ENCODE measurements at regions not wholly inside any gene's neighbourhood (a gene's known extent, or its start where the extent isn't known, plus 50 kb on each side); places are given as distances from the start of the nearest gene placed in this dataset.

- no peak for DNase-seq (ENCODE audit: low spot score)
- no peak for ATAC-seq
- no peaks in the 10 kb centered on the region for H3K27me3 Mint-ChIP-seq
- H3K36me3 Mint-ChIP-seq = no peaks in the 10 kb centered on the region
- H3K9me3 Mint-ChIP-seq = no peaks in the 10 kb centered on the region
- no peak overlapping the region for H3K4me3 Mint-ChIP-seq
- no peaks in the 10 kb centered on the region for H3K4me1 Mint-ChIP-seq (ENCODE audit: low read depth in 2 of 2)
- H3K27ac Mint-ChIP-seq = no peak overlapping the region
Measured at GRCh38 chr2:16154061-16154460, 213.7 kb downstream of the MYCN start.

- no peak for DNase-seq (ENCODE audit: low spot score)
- no peak for ATAC-seq
- no peaks in the 10 kb centered on the region for H3K27me3 Mint-ChIP-seq
- H3K9me3 Mint-ChIP-seq = no peaks in the 10 kb centered on the region
- H3K27ac Mint-ChIP-seq = no peak overlapping the region
- no peaks in the 10 kb centered on the region for H3K4me1 Mint-ChIP-seq (ENCODE audit: low read depth in 2 of 2)
- no peak overlapping the region for H3K4me3 Mint-ChIP-seq
- H3K36me3 Mint-ChIP-seq = no peaks in the 10 kb centered on the region
Measured at GRCh38 chr2:16153754-16154035, 213.3 kb downstream of the MYCN start.

- no peaks in the 10 kb centered on the region for H3K4me1 Mint-ChIP-seq (ENCODE audit: low read depth in 2 of 2)
- H3K4me3 Mint-ChIP-seq = no peak overlapping the region
- no peak overlapping the region for H3K27ac Mint-ChIP-seq
- DNase-seq (ENCODE audit: low spot score) (no peak), ATAC-seq (no peak)
- no peaks in the 10 kb centered on the region for H3K27me3 Mint-ChIP-seq
- no peaks in the 10 kb centered on the region for H3K36me3 Mint-ChIP-seq
- H3K9me3 Mint-ChIP-seq = no peaks in the 10 kb centered on the region
Measured at GRCh38 chr2:16152928-16153753, 212.8 kb downstream of the MYCN start.

- DNase-seq (ENCODE audit: low spot score) = no peak
- Mint-ChIP-seq H3K4me3 (no peak overlapping the region), H3K4me1 (ENCODE audit: low read depth in 2 of 2) (no peaks in the 10 kb centered on the region), H3K9me3 (no peaks in the 10 kb centered on the region), H3K27ac (no peak overlapping the region), H3K36me3 (no peaks in the 10 kb centered on the region), H3K27me3 (no peaks in the 10 kb centered on the region)
- no peak for ATAC-seq
Measured at GRCh38 chr2:16152071-16152927, 211.9 kb downstream of the MYCN start.

- Mint-ChIP-seq H3K4me1 (ENCODE audit: low read depth in 2 of 2) (no peaks in the 10 kb centered on the region), H3K27me3 (no peaks in the 10 kb centered on the region), H3K4me3 (no peak overlapping the region), H3K9me3 (no peaks in the 10 kb centered on the region), H3K27ac (no peak overlapping the region), H3K36me3 (no peaks in the 10 kb centered on the region)
- DNase-seq (ENCODE audit: low spot score) = no peak
- ATAC-seq = no peak
Measured at GRCh38 chr2:16151651-16152050, 211.3 kb downstream of the MYCN start.

- Mint-ChIP-seq H3K27me3 (no peaks in the 10 kb centered on the region), H3K4me1 (ENCODE audit: low read depth in 2 of 2) (no peaks in the 10 kb centered on the region), H3K36me3 (no peaks in the 10 kb centered on the region), H3K27ac (no peak overlapping the region), H3K9me3 (no peaks in the 10 kb centered on the region), H3K4me3 (no peak overlapping the region)
- DNase-seq (ENCODE audit: low spot score) = no peak
- peak; percentile 11 to 17 for ATAC-seq
Measured at GRCh38 chr2:16151281-16151570, 210.9 kb downstream of the MYCN start.

- Mint-ChIP-seq H3K9me3 (no peaks in the 10 kb centered on the region), H3K27me3 (no peaks in the 10 kb centered on the region)
Measured at GRCh38 chr2:16150456-16151280, 210.3 kb downstream of the MYCN start.

GRCh38 chr2:16149349-16150243 lies 209.2 kb downstream of the MYCN start:
- DNase-seq (ENCODE audit: low spot score) (no peak), ATAC-seq (peak; percentile 44 to 62)
- Mint-ChIP-seq H3K4me3 (no peak overlapping the region), H3K9me3 (no peaks in the 10 kb centered on the region), H3K4me1 (ENCODE audit: low read depth in 2 of 2) (no peaks in the 10 kb centered on the region), H3K27ac (no peak overlapping the region), H3K36me3 (no peaks in the 10 kb centered on the region), H3K27me3 (no peaks in the 10 kb centered on the region)

More at GRCh38 chr2:16150456-16151280, 210.3 kb downstream of the MYCN start:
- Mint-ChIP-seq H3K4me1 (ENCODE audit: low read depth in 2 of 2) (no peaks in the 10 kb centered on the region), H3K36me3 (no peaks in the 10 kb centered on the region), H3K4me3 (no peak overlapping the region), H3K27ac (no peak overlapping the region)
- ATAC-seq (no peak), DNase-seq (ENCODE audit: low spot score) (no peak)

- no peaks in the 10 kb centered on the region for H3K36me3 Mint-ChIP-seq
- H3K27ac Mint-ChIP-seq = no peak overlapping the region
- DNase-seq (ENCODE audit: low spot score) (no peak), ATAC-seq (peak; percentile 64 to 78)
- no peak overlapping the region for H3K4me3 Mint-ChIP-seq
- H3K9me3 Mint-ChIP-seq = no peaks in the 10 kb centered on the region
- H3K4me1 Mint-ChIP-seq (ENCODE audit: low read depth in 2 of 2) = no peaks in the 10 kb centered on the region
- no peaks in the 10 kb centered on the region for H3K27me3 Mint-ChIP-seq
Measured at GRCh38 chr2:16148632-16149348, 208.4 kb downstream of the MYCN start.

- Mint-ChIP-seq H3K9me3 (no peaks in the 10 kb centered on the region), H3K4me3 (no peak overlapping the region), H3K27ac (no peak overlapping the region), H3K36me3 (no peaks in the 10 kb centered on the region), H3K27me3 (no peaks in the 10 kb centered on the region), H3K4me1 (ENCODE audit: low read depth in 2 of 2) (no peaks in the 10 kb centered on the region)
- ATAC-seq = peak; percentile 67 to 86
- no peak for DNase-seq (ENCODE audit: low spot score)
Measured at GRCh38 chr2:16142383-16143361, 202.3 kb downstream of the MYCN start.

GRCh38 chr2:16141641-16141921 lies 201.2 kb downstream of the MYCN start:
- no peaks in the 10 kb centered on the region for H3K36me3 Mint-ChIP-seq
- peaks cover 1% of the 10 kb centered on the region for H3K9me3 Mint-ChIP-seq
- H3K27me3 Mint-ChIP-seq = no peaks in the 10 kb centered on the region
- ATAC-seq = no peak
- H3K4me1 Mint-ChIP-seq (ENCODE audit: low read depth in 2 of 2) = no peaks in the 10 kb centered on the region
- no peak overlapping the region for H3K27ac Mint-ChIP-seq
- H3K4me3 Mint-ChIP-seq = no peak overlapping the region
- no peak for DNase-seq (ENCODE audit: low spot score)
